GM13977 (cell line): ENCODE measurements at regions not wholly inside any gene's neighbourhood (a gene's known extent, or its start where the extent isn't known, plus 50 kb on each side); places are given as distances from the start of the nearest gene placed in this dataset.

Experiments used
- DNase-seq: peaks from one replicate; pipeline ENCODE4 v3.0.0; 2012; ENCODE audit warnings: low spot score
- in situ Hi-C: fragments of 300-500 bp; cut with MboI; formaldehyde crosslinking; loops from one replicate; pipeline ENCODE4 v1.12.0; 2022; ENCODE audit warnings: low sequenced_read_pairs, low pct_unique_long_range_greater_than_20kb, mixed read lengths, inconsistent platforms; ENCODE audit not compliant: unreplicated experiment
- TF ChIP-seq, protein P1 (sequence below): IDR thresholded peaks from 2 replicates; pipeline ENCODE4 v1.5.1; 2012; ENCODE audit warnings: mild to moderate bottlenecking, control low read depth; ENCODE audit not compliant: insufficient read depth; ENCODE audit errors: extremely low read depth, missing control alignments

DNA sequence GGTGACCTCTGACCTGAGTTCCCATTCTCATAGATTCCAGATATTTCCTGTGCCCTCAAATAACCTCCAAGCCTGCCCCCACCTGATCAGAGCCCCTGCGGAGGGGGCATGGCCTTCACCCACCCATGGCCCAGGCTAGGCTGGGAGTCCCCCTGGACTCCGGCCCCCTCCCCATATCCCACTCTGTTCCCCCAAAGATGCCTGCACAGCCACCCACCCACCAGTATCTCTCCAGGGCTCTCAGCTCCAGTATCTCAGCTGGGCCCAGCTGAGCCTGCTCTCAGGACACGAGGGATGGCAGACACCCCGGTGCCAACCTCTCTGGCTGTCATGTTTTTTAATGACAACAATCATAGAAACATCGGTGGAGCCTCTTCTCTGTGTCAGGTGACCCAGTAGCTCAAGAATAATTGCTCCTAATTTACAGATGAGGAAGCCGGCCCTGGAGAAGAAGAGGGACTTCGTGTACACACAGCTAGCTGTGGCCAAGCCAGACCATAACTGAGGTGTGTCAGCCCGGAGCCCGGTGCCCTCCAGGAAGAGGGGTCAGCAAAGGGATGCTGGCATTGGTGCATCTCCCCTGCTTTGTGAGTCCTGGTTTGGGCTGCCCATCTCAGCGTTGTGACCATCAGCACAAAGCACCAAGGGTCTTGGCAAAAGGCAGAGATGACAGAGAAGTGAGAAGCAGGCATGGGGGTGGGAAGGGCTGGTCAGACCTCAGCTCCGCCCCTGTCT, 84.4 kb downstream of the SDC1 start:
- in situ Hi-C loops: loop anchor here (25.0 kb wide), 1 partner anchor 497 kb away; no protein-coding TSS in a partner anchor
- TF ChIP-seq, protein P1, sequence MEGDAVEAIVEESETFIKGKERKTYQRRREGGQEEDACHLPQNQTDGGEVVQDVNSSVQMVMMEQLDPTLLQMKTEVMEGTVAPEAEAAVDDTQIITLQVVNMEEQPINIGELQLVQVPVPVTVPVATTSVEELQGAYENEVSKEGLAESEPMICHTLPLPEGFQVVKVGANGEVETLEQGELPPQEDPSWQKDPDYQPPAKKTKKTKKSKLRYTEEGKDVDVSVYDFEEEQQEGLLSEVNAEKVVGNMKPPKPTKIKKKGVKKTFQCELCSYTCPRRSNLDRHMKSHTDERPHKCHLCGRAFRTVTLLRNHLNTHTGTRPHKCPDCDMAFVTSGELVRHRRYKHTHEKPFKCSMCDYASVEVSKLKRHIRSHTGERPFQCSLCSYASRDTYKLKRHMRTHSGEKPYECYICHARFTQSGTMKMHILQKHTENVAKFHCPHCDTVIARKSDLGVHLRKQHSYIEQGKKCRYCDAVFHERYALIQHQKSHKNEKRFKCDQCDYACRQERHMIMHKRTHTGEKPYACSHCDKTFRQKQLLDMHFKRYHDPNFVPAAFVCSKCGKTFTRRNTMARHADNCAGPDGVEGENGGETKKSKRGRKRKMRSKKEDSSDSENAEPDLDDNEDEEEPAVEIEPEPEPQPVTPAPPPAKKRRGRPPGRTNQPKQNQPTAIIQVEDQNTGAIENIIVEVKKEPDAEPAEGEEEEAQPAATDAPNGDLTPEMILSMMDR: no peak
- no peak for DNase-seq

DNA sequence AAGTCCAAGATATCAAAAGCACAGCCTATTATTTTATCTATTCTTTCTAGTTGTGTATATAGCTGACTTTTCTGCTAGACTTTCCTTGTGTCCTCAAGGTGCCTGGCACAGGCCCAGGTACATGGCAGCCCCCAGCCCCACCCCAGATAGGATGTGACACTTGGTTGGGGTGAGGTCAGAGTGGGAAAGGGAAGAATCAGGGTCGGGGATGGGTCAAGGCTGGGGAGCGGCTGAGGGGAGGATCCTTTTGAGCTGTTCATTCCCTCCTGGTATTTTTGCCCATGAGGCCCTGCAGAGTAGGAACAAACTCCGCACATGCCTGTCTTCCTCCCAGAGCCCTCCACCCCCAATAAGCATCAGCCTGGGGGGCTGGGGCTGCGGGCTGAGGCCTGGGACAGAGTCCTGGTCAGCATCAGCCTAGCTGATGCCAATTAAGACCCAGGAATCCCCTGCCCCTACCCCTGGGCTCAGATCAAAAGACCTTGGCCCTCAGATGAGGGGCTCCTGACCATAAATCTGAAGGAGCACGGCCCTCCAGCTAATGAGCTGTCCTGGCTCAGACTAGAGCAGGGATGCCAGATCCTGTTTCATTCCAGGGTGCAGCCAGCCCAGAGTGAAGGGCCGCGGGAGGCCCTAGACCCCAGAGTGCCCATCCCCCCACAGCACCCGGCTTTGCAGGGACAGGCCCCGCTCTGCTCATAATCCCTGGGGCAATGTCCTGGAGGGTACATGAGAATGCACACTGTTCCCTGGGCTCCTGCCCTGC, 85.3 kb downstream of the SDC1 start:
- TF ChIP-seq, protein P1: no peak
- no peak for DNase-seq
- in situ Hi-C loops: loop anchor here (25.0 kb wide), 1 partner anchor 498 kb away; no protein-coding TSS in a partner anchor

DNA sequence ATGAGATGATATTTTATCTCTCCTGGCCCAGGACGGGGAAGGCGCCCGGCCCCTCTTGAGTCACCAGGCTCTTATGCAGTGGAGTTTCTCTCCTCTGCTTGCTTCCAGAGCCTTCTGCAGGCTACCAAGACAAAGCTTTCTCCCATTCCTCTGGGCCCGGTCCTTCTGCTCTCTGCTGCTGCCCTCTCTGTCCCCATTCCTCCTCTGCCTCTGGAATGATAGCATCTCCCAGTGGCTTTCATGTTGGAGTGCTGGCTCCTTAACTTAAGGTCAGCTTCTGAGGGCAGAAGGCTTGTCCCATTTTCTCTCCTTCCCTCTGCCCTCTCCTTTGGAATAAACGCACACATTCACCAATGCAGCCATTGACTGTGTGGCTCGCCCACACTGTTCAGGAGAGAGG, 86.2 kb downstream of the SDC1 start:
- in situ Hi-C loops: loop anchor here (25.0 kb wide), 1 partner anchor 499 kb away; no protein-coding TSS in a partner anchor
- no peak for DNase-seq
- TF ChIP-seq, protein P1: no peak

DNA sequence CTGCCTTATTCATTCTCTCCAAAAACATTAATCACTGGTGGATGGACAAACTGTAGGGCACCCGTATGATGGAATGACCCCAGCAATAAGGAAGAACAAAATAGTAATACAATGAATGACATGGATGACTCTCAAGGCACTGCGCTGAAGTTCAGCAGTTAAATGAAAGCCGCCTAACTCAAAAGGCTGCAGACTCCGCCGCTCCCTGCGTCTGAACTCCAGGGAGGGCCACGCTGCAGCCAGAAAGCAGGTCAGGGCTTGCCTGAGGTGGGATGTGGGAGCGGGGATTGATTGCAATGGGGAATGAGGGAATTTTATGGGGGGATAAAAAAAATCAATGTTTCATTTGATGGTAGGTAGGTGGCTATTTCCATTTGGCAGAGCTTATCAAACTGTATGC, 86.5 kb upstream of the LAPTM4A start:
- TF ChIP-seq, protein P1: no peak
- in situ Hi-C loops: loop anchor here (25.0 kb wide), 1 partner anchor 499 kb away; no protein-coding TSS in a partner anchor
- DNase-seq: no peak

DNA sequence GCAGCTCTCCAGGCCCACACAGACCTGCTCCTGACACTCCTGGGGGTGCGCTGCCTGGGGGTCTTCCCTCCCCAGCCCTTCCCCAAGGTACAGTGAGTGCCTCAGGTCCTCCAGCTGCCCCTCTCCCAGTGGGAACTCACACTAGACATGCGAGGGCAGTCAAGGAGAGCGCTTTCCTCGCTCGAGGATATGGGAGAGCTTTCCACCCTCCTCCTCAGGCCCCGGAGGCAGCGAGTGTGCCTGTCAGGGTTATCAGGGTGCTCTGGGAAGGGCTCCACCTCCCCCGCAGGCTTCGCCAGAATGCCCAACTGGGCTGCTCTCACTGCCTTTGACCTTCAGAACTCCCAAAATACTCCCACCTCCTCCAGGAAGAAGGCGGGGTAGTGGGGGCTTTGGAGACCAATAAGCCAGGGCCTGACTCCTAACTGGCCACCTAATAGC, 85.7 kb upstream of the LAPTM4A start:
- TF ChIP-seq, protein P1: no peak
- no peak for DNase-seq
- in situ Hi-C loops: loop anchor here (25.0 kb wide), 1 partner anchor 500 kb away; no protein-coding TSS in a partner anchor

DNA sequence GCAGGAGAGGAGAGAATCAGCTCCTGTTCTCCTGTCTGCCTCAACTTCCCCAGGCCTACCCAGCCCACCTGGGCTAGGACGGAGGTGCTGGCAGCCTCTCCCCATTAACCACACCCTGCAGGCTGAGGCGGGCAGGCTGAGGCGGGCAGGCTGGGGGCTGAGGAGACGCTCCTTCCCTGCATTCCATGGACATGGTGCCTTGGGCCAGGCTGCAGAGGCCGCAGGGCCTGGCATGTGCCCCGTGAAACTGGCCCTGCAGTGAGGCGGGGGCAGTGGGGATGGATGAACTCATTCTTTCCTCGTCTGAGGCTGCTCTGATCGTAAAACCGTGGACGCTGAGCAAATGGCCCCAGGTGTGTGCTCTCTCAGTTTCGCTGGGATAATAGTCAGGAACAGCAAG, 84.7 kb upstream of the LAPTM4A start:
- in situ Hi-C loops: loop anchor here (25.0 kb wide), 1 partner anchor 501 kb away; no protein-coding TSS in a partner anchor
- DNase-seq: no peak
- TF ChIP-seq, protein P1: no peak
